AG04450 (cell line): ENCODE measurements at regions not wholly inside any gene's neighbourhood (a gene's known extent, or its start where the extent isn't known, plus 50 kb on each side); places are given as distances from the start of the nearest gene placed in this dataset.

Experiments
- CTCF ChIA-PET: fragments of 300-600, 350-600 bp; formaldehyde crosslinking; extraction: SDS; loops from one replicate; lab custom pipeline; 2022; ENCODE audit warnings: antibody characterized with exemption, inconsistent platforms; lab: Charles Lee
- POLR2A ChIA-PET: fragments of 350-600 bp; formaldehyde crosslinking; extraction: SDS; loops from one replicate; lab custom pipeline; 2021; ENCODE audit warnings: antibody characterized with exemption, inconsistent platforms; lab: Yijun Ruan, JAX
- DNase-seq: peaks from one replicate; pipeline ENCODE4 v3.0.0-alpha.2; 2011; ENCODE audit warnings: low read depth, low spot score
- H3K27ac ChIP-seq: one replicate; pipeline ENCODE4 v1.5.1; 2012; ENCODE audit warnings: low read depth, low read length, control low read depth
- H3K27me3 ChIP-seq: one replicate; pipeline ENCODE4 v1.6.0; 2012; ENCODE audit warnings: low read length; ENCODE audit not compliant: control insufficient read depth, insufficient read depth
- H3K4me3 ChIP-seq: 2 replicates; pipeline ENCODE4 v1.5.1; 2011; ENCODE audit warnings: mild to moderate bottlenecking, low read depth, low read length, control low read depth
- H3K9me3 ChIP-seq: 2 replicates; pipeline ENCODE4 v1.5.1; 2012; ENCODE audit warnings: low read length; ENCODE audit not compliant: control insufficient read depth, insufficient read depth
- CTCF ChIP-seq: IDR thresholded peaks from 2 replicates; pipeline ENCODE4 v1.5.1; 2011; ENCODE audit warnings: low read depth, low read length, control low read depth, inconsistent platforms

GRCh38 chr6:27178407-27178730 is 69.1 kb upstream of the PRSS16 start:
- ChIA-PET POLR2A (interaction anchor here (0.7 to 2.8 kb wide), 13 partner anchors 10 to 1052 kb away, joined by 3 to 17 read pairs (median 7); partner anchors contain the start of gene ZNF184), CTCF (interaction anchor here (0.7 to 2.8 kb wide), 4 partner anchors 16 to 672 kb away, joined by 5 to 23 read pairs (median 10); no protein-coding TSS in a partner anchor)
- peak overlapping the region; percentile 96 for H3K27ac ChIP-seq
- peak overlapping the region; percentile 95 for H3K4me3 ChIP-seq
- H3K27me3 ChIP-seq: peaks cover 4% of the 10 kb centered on the region
- no peak for DNase-seq
- H3K9me3 ChIP-seq: no peaks in the 10 kb centered on the region; the same call in 1 of the 2 replicates
- no peak for TF ChIP-seq CTCF

- CTCF ChIA-PET: no interaction called here
- Histone ChIP-seq H3K27ac (no peak overlapping the region), H3K27me3 (peaks cover 4% of the 10 kb centered on the region), H3K4me3 (peak overlapping the region; percentile 95), H3K9me3 (no peaks in the 10 kb centered on the region; the same call in 1 of the 2 replicates)
- no peak for DNase-seq
- POLR2A ChIA-PET: interaction anchor here (1.5 to 2.8 kb wide), 4 partner anchors 9 to 714 kb away, joined by 4 to 17 read pairs (median 14); a partner anchor contains a TSS
- no peak for TF ChIP-seq CTCF
These were observed 68.6 kb upstream of the PRSS16 start for GRCh38 chr6:27178860-27179259.

- H3K27ac ChIP-seq: no peak overlapping the region
- ChIA-PET CTCF (interaction anchor here (1.3 kb wide), 1 partner anchor 569 kb away, joined by 3 read pairs; no protein-coding TSS in a partner anchor), POLR2A (no interaction called here)
- no peaks in the 10 kb centered on the region for H3K9me3 ChIP-seq
- no peak overlapping the region for H3K4me3 ChIP-seq
- DNase-seq: no peak
- no peak for TF ChIP-seq CTCF
- peaks cover 4% of the 10 kb centered on the region for H3K27me3 ChIP-seq
These were observed 64.3 kb upstream of the PRSS16 start for GRCh38 chr6:27183060-27183832.

- Histone ChIP-seq H3K9me3 (no peaks in the 10 kb centered on the region), H3K27me3 (no peaks in the 10 kb centered on the region), H3K27ac (peak overlapping the region; percentile 84), H3K4me3 (peak overlapping the region; percentile 81)
- ChIA-PET POLR2A (interaction anchor here (1.3 to 1.7 kb wide), 2 partner anchors 9 to 11 kb away, joined by 8 to 17 read pairs; no protein-coding TSS in a partner anchor), CTCF (interaction anchor here (0.7 to 2.5 kb wide), 12 partner anchors 8 to 1169 kb away, joined by 3 to 18 read pairs (median 4); no protein-coding TSS in a partner anchor)
- no peak for DNase-seq
- no peak for TF ChIP-seq CTCF
These were observed 60.1 kb upstream of the PRSS16 start for GRCh38 chr6:27187231-27188060.
